ENCODE measurements at regions not wholly inside any gene's neighbourhood (a gene's known extent, or its start where the extent isn't known, plus 50 kb on each side); places are given as distances from the start of the nearest gene placed in this dataset.

- DNase-seq (ENCODE audit: insufficient read length, low spot score) (no peak), FAIRE-seq (no peak)
These were observed 385.1 kb upstream of the HTR2A start for GRCh38 chr13:47281991-47282390.

GRCh38 chr13:47279920-47280319, 383.1 kb upstream of the HTR2A start:
- no peak for FAIRE-seq
- no peak for DNase-seq (ENCODE audit: insufficient read length, low spot score)

GRCh38 chr13:47277774-47278173, 380.9 kb upstream of the HTR2A start:
- FAIRE-seq: no peak
- DNase-seq (ENCODE audit: insufficient read length, low spot score): no peak

GRCh38 chr13:47268270-47268669, 371.4 kb upstream of the HTR2A start:
- DNase-seq (ENCODE audit: insufficient read length, low spot score): no peak
- no peak for FAIRE-seq

- DNase-seq (ENCODE audit: insufficient read length, low spot score) (no peak), FAIRE-seq (no peak)
These were observed 361.5 kb upstream of the HTR2A start for GRCh38 chr13:47258384-47258783.

GRCh38 chr13:47256618-47257017, 359.8 kb upstream of the HTR2A start:
- FAIRE-seq: no peak
- DNase-seq (ENCODE audit: insufficient read length, low spot score): no peak

GRCh38 chr13:47252627-47253026, 355.8 kb upstream of the HTR2A start:
- no peak for DNase-seq (ENCODE audit: insufficient read length, low spot score)
- no peak for FAIRE-seq

- FAIRE-seq (no peak), DNase-seq (ENCODE audit: insufficient read length, low spot score) (no peak)
These were observed 354.9 kb upstream of the HTR2A start for GRCh38 chr13:47251771-47252170.

GRCh38 chr13:47250146-47250545, 353.3 kb upstream of the HTR2A start:
- FAIRE-seq: no peak
- no peak for DNase-seq (ENCODE audit: insufficient read length, low spot score)

- no peak for FAIRE-seq
- DNase-seq (ENCODE audit: insufficient read length, low spot score): no peak
These were observed 352.4 kb upstream of the HTR2A start for GRCh38 chr13:47249266-47249665.

- no peak for FAIRE-seq
- DNase-seq (ENCODE audit: insufficient read length, low spot score): no peak
These were observed 344.6 kb upstream of the HTR2A start for GRCh38 chr13:47241446-47241845.

GRCh38 chr13:47239025-47239424, 342.2 kb upstream of the HTR2A start:
- DNase-seq (ENCODE audit: insufficient read length, low spot score) (no peak), FAIRE-seq (no peak)

GRCh38 chr13:47237571-47237970, 340.7 kb upstream of the HTR2A start:
- DNase-seq (ENCODE audit: insufficient read length, low spot score) (no peak), FAIRE-seq (no peak)

GRCh38 chr13:47233734-47234133, 336.9 kb upstream of the HTR2A start:
- FAIRE-seq (no peak), DNase-seq (ENCODE audit: insufficient read length, low spot score) (no peak)

GRCh38 chr13:47232516-47232915, 335.7 kb upstream of the HTR2A start:
- DNase-seq (ENCODE audit: insufficient read length, low spot score) (no peak), FAIRE-seq (no peak)

- DNase-seq (ENCODE audit: insufficient read length, low spot score) (no peak), FAIRE-seq (no peak)
These were observed 333.3 kb upstream of the HTR2A start for GRCh38 chr13:47230155-47230554.

- no peak for FAIRE-seq
- no peak for DNase-seq (ENCODE audit: insufficient read length, low spot score)
These were observed 329.7 kb upstream of the HTR2A start for GRCh38 chr13:47226516-47226915.

GRCh38 chr13:47220453-47221140, 323.7 kb upstream of the HTR2A start:
- FAIRE-seq (no peak), DNase-seq (ENCODE audit: insufficient read length, low spot score) (no peak)

GRCh38 chr13:47218611-47219010, 321.8 kb upstream of the HTR2A start:
- FAIRE-seq (no peak), DNase-seq (ENCODE audit: insufficient read length, low spot score) (no peak)

- FAIRE-seq: no peak
- DNase-seq (ENCODE audit: insufficient read length, low spot score): no peak
These were observed 319.4 kb upstream of the HTR2A start for GRCh38 chr13:47216176-47216822.

GRCh38 chr13:47215736-47216135, 318.9 kb upstream of the HTR2A start:
- DNase-seq (ENCODE audit: insufficient read length, low spot score): no peak
- FAIRE-seq: no peak

GRCh38 chr13:47213047-47213446, 316.2 kb upstream of the HTR2A start:
- no peak for FAIRE-seq
- no peak for DNase-seq (ENCODE audit: insufficient read length, low spot score)

GRCh38 chr13:47211106-47211505, 314.3 kb upstream of the HTR2A start:
- FAIRE-seq (no peak), DNase-seq (ENCODE audit: insufficient read length, low spot score) (no peak)
